ENCODE measurements at regions not wholly inside any gene's neighbourhood (a gene's known extent, or its start where the extent isn't known, plus 50 kb on each side); places are given as distances from the start of the nearest gene placed in this dataset.

DNA sequence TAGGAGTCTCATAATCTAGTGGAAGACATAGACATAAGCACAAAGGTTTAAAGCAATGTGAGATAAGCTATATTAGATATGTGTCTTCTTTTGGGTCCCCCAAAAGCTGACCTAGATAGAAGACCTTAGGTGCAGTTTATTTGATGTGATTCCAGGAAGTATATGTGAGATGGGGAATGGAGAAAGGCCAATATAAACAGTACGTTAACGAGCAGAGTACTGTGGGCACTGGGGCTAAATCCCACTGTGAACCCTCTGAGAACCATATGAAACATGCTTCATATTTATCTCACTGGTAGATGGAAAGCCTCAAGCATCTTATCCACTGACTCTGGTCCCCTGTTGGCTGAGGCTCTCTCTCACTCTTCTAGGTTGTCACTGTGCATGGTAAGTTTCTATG lies 62.6 kb upstream of the ZC3H15 start:
- no peaks in the 10 kb centered on the region for H4K20me1 ChIP-seq (replicated peaks; ENCODE audit: control insufficient read depth, extremely low read depth, insufficient read depth, low read length)
- intact Hi-C loops (cut with micrococcal nuclease), result no loop called here
- H3K9me1 ChIP-seq (replicated peaks; ENCODE audit: control insufficient read depth, extremely low read depth, insufficient read depth, low read length), result no peaks in the 10 kb centered on the region
- ChIA-PET CTCF (no interaction called here), POLR2A (no interaction called here)
- H2AFZ ChIP-seq (ENCODE audit: low read depth, low read length), result no peak overlapping the region
- dilution Hi-C loops (cut with MboI; ENCODE audit: extremely low pct_ligation_motif_present, low sequenced_read_pairs), result no loop called here
- no TSS peak for BruUV-seq (replicated peaks)
- no peaks in the 10 kb centered on the region for H3K27me3 ChIP-seq (ENCODE audit: control insufficient read depth in 2 of 2, insufficient read depth in 2 of 2, low read length in 2 of 2)
- H3K36me3 ChIP-seq (ENCODE audit: control insufficient read depth in 2 of 2, extremely low read depth in 1 of 2, insufficient read depth in 2 of 2, low read length in 2 of 2), result no peaks in the 10 kb centered on the region
- no peaks in the 10 kb centered on the region for H3K4me1 ChIP-seq (ENCODE audit: control insufficient read depth, extremely low read depth, insufficient read depth, low read length)
- no peak for TF ChIP-seq FOS (IDR thresholded peaks at IDR 0.05; ENCODE audit: borderline replicate concordance, insufficient read depth, low read length)
- no peak for TF ChIP-seq POLR2AphosphoS5 (IDR thresholded peaks at IDR 0.05; ENCODE audit: insufficient read depth, low read depth, low read length)
- no peak for TF ChIP-seq MYC (IDR thresholded peaks at IDR 0.05; ENCODE audit: low read depth, low read length)
- TF ChIP-seq EZH2 (IDR thresholded peaks at IDR 0.05; ENCODE audit: borderline replicate concordance, low read depth, low read length, severe bottlenecking), result no peak
- TF ChIP-seq, protein P1, sequence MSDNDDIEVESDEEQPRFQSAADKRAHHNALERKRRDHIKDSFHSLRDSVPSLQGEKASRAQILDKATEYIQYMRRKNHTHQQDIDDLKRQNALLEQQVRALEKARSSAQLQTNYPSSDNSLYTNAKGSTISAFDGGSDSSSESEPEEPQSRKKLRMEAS (IDR thresholded peaks at IDR 0.05; ENCODE audit: insufficient read depth, insufficient read length), result no peak
- TF ChIP-seq POLR2A (IDR thresholded peaks at IDR 0.05; ENCODE audit: low read depth, low read length), result no peak
- no peak for TF ChIP-seq GATA2 (IDR thresholded peaks at IDR 0.05; ENCODE audit: insufficient read depth, insufficient read length, low read depth, low read length)
- no peak overlapping the region for H3K4me2 ChIP-seq (ENCODE audit: insufficient read depth, low read length)
- no peak overlapping the region for H3K27ac ChIP-seq (ENCODE audit: insufficient read depth, low read depth, low read length)
- no peak for DNase-seq (ENCODE audit: low read depth, low spot score)
- H3K79me2 ChIP-seq (ENCODE audit: control insufficient read depth, insufficient read depth, low read length), result no peaks in the 10 kb centered on the region
- H3K9me3 ChIP-seq (replicated peaks; ENCODE audit: control insufficient read depth, insufficient read depth, low read length), result no peaks in the 10 kb centered on the region
- no peak overlapping the region for H3K9ac ChIP-seq (replicated peaks; ENCODE audit: extremely low read depth, insufficient read depth, low read length)
- H3K4me3 ChIP-seq (replicated peaks in 1 of 3; ENCODE audit: insufficient read depth in 1 of 3, low read depth in 1 of 3, low read length in 3 of 3), result no peak overlapping the region
- FAIRE-seq, result no peak

GRCh38 chr2:186424265-186424664 lies 61.8 kb upstream of the ZC3H15 start:
- no peak overlapping the region for H3K27ac ChIP-seq (ENCODE audit: insufficient read depth, low read depth, low read length)
- H2AFZ ChIP-seq (ENCODE audit: low read depth, low read length), result no peak overlapping the region
- H3K36me3 ChIP-seq (ENCODE audit: control insufficient read depth in 2 of 2, extremely low read depth in 1 of 2, insufficient read depth in 2 of 2, low read length in 2 of 2), result no peaks in the 10 kb centered on the region
- POLR2A ChIA-PET, result no interaction called here
- dilution Hi-C loops (cut with MboI; ENCODE audit: extremely low pct_ligation_motif_present, low sequenced_read_pairs), result no loop called here
- CTCF ChIA-PET, result no interaction called here
- no TSS peak for BruUV-seq (replicated peaks)
- no peaks in the 10 kb centered on the region for H3K4me1 ChIP-seq (ENCODE audit: control insufficient read depth, extremely low read depth, insufficient read depth, low read length)
- H3K27me3 ChIP-seq (ENCODE audit: control insufficient read depth in 2 of 2, insufficient read depth in 2 of 2, low read length in 2 of 2), result no peaks in the 10 kb centered on the region
- DNase-seq (ENCODE audit: low read depth, low spot score) (no peak), FAIRE-seq (no peak)
- H3K4me2 ChIP-seq (ENCODE audit: insufficient read depth, low read length), result no peak overlapping the region
- no peaks in the 10 kb centered on the region for H4K20me1 ChIP-seq (replicated peaks; ENCODE audit: control insufficient read depth, extremely low read depth, insufficient read depth, low read length)
- TF ChIP-seq POLR2A (IDR thresholded peaks at IDR 0.05; ENCODE audit: low read depth, low read length), result no peak
- TF ChIP-seq, protein P2, sequence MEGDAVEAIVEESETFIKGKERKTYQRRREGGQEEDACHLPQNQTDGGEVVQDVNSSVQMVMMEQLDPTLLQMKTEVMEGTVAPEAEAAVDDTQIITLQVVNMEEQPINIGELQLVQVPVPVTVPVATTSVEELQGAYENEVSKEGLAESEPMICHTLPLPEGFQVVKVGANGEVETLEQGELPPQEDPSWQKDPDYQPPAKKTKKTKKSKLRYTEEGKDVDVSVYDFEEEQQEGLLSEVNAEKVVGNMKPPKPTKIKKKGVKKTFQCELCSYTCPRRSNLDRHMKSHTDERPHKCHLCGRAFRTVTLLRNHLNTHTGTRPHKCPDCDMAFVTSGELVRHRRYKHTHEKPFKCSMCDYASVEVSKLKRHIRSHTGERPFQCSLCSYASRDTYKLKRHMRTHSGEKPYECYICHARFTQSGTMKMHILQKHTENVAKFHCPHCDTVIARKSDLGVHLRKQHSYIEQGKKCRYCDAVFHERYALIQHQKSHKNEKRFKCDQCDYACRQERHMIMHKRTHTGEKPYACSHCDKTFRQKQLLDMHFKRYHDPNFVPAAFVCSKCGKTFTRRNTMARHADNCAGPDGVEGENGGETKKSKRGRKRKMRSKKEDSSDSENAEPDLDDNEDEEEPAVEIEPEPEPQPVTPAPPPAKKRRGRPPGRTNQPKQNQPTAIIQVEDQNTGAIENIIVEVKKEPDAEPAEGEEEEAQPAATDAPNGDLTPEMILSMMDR (IDR thresholded peaks at IDR 0.05; ENCODE audit: extremely low read depth in 1 of 2, insufficient read depth in 1 of 2, low read depth in 1 of 2, low read length in 2 of 2), result no peak
- TF ChIP-seq JUN (IDR thresholded peaks at IDR 0.05; ENCODE audit: borderline replicate concordance, insufficient read depth, insufficient read length, low read depth), result no peak
- TF ChIP-seq GATA2 (IDR thresholded peaks at IDR 0.05; ENCODE audit: insufficient read depth, insufficient read length, low read depth, low read length), result no peak
- TF ChIP-seq FOS (IDR thresholded peaks at IDR 0.05; ENCODE audit: borderline replicate concordance, insufficient read depth, low read length), result no peak
- no peak for TF ChIP-seq EZH2 (IDR thresholded peaks at IDR 0.05; ENCODE audit: borderline replicate concordance, low read depth, low read length, severe bottlenecking)
- TF ChIP-seq MYC (IDR thresholded peaks at IDR 0.05; ENCODE audit: low read depth, low read length), result no peak
- no peak for TF ChIP-seq POLR2AphosphoS5 (IDR thresholded peaks at IDR 0.05; ENCODE audit: insufficient read depth, low read depth, low read length)
- TF ChIP-seq, protein P1 (IDR thresholded peaks at IDR 0.05; ENCODE audit: insufficient read depth, insufficient read length), result no peak
- no peaks in the 10 kb centered on the region for H3K9me1 ChIP-seq (replicated peaks; ENCODE audit: control insufficient read depth, extremely low read depth, insufficient read depth, low read length)
- H3K9ac ChIP-seq (replicated peaks; ENCODE audit: extremely low read depth, insufficient read depth, low read length), result no peak overlapping the region
- intact Hi-C loops (cut with micrococcal nuclease), result no loop called here
- no peaks in the 10 kb centered on the region for H3K79me2 ChIP-seq (ENCODE audit: control insufficient read depth, insufficient read depth, low read length)
- no peaks in the 10 kb centered on the region for H3K9me3 ChIP-seq (replicated peaks; ENCODE audit: control insufficient read depth, insufficient read depth, low read length)
- no peak overlapping the region for H3K4me3 ChIP-seq (replicated peaks in 1 of 3; ENCODE audit: insufficient read depth in 1 of 3, low read depth in 1 of 3, low read length in 3 of 3)

Data from endothelial cell of umbilical vein (primary cell).